HEK293T (cell line): ENCODE measurements at regions not wholly inside any gene's neighbourhood (a gene's known extent, or its start where the extent isn't known, plus 50 kb on each side); places are given as distances from the start of the nearest gene placed in this dataset.

Experiments
- BHLHE40 ChIP-seq: fragments of 450-650 bp; IDR thresholded peaks from 2 replicates; pipeline ENCODE4 v1.6.1; 2016; ENCODE audit warnings: mild to moderate bottlenecking, moderate library complexity, borderline replicate concordance
- ELF4 ChIP-seq: fragments of 450-650 bp; IDR thresholded peaks from 2 replicates; pipeline ENCODE4 v1.6.1; 2017; ENCODE audit warnings: antibody characterized with exemption
- FOXA1 ChIP-seq: fragments of 450-650 bp; IDR thresholded peaks from 2 replicates; pipeline ENCODE4 v1.6.1; 2016; ENCODE audit warnings: mild to moderate bottlenecking
- FOXK2 ChIP-seq: fragments of 450-650 bp; IDR thresholded peaks from 2 replicates; pipeline ENCODE4 v1.6.1; 2016; ENCODE audit warnings: mild to moderate bottlenecking
- FOXM1 ChIP-seq: fragments of 450-650 bp; IDR thresholded peaks from 2 replicates; pipeline ENCODE4 v1.6.1; 2017; ENCODE audit warnings: mild to moderate bottlenecking, borderline replicate concordance
- LEF1 ChIP-seq: fragments of 450-650 bp; IDR thresholded peaks from 2 replicates; pipeline ENCODE4 v1.6.1; 2017; ENCODE audit warnings: mild to moderate bottlenecking, borderline replicate concordance
- NFRKB ChIP-seq: fragments of 450-650 bp; IDR thresholded peaks from 2 replicates; pipeline ENCODE4 v1.6.1; 2016; ENCODE audit warnings: mild to moderate bottlenecking, moderate library complexity
- SP1 ChIP-seq: fragments of 450-650 bp; IDR thresholded peaks from 2 replicates; pipeline ENCODE4 v1.6.1; 2017
- SUZ12 ChIP-seq: fragments of 450-650 bp; IDR thresholded peaks from 2 replicates; pipeline ENCODE4 v1.6.1; 2016; ENCODE audit warnings: mild to moderate bottlenecking
- TARDBP ChIP-seq: fragments of 450-650 bp; IDR thresholded peaks from 2 replicates; pipeline ENCODE4 v1.6.1; 2016
- ZNF384 ChIP-seq: fragments of 450-650 bp; IDR thresholded peaks from 2 replicates; pipeline ENCODE4 v1.6.1; 2016
- TF ChIP-seq, protein P1 (sequence below): fragments of 450-650 bp; IDR thresholded peaks from 2 replicates; pipeline ENCODE4 v1.6.1; 2016

DNA sequence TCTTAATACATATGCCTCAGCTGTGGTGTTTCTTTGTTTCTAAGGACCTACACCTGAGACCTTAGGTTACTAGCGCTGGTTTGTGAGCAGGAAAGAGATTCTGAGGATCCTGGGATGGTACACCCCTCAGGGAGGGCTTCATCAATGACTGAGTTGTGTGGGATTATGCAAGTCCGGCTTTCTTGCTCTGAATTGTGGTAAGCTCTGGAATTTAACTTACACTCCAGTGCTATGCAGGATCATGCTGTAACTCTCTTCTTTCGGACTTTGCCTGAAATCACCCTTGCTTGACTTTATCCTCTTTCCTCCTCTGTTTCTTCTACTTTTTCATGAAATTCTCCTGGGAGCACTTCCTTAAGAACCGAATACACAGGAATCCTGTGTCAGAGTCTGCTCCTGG lies 431.5 kb upstream of the BOD1L1 start:
- TF ChIP-seq FOXK2 (no peak), SUZ12 (no peak), FOXA1 (no peak), SP1 (no peak), BHLHE40 (no peak), FOXM1 (no peak), LEF1 (no peak), NFRKB (no peak), ZNF384 (no peak), TARDBP (no peak), ELF4 (no peak)
- TF ChIP-seq, protein P1, sequence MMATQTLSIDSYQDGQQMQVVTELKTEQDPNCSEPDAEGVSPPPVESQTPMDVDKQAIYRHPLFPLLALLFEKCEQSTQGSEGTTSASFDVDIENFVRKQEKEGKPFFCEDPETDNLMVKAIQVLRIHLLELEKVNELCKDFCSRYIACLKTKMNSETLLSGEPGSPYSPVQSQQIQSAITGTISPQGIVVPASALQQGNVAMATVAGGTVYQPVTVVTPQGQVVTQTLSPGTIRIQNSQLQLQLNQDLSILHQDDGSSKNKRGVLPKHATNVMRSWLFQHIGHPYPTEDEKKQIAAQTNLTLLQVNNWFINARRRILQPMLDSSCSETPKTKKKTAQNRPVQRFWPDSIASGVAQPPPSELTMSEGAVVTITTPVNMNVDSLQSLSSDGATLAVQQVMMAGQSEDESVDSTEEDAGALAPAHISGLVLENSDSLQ: no peak
